T1000 (cell line): ENCODE measurements at regions not wholly inside any gene's neighbourhood (a gene's known extent, or its start where the extent isn't known, plus 50 kb on each side); places are given as distances from the start of the nearest gene placed in this dataset.

ENCODE experiments used
- DNase-seq: peaks from one replicate; lab custom pipeline; 2025; ENCODE audit warnings: mixed read lengths; lab: John Stamatoyannopoulos, UW

GRCh38 chr3:176794406-176794805 is 402.9 kb downstream of the TBL1XR1 start:
- DNase-seq, result no peak

DNA sequence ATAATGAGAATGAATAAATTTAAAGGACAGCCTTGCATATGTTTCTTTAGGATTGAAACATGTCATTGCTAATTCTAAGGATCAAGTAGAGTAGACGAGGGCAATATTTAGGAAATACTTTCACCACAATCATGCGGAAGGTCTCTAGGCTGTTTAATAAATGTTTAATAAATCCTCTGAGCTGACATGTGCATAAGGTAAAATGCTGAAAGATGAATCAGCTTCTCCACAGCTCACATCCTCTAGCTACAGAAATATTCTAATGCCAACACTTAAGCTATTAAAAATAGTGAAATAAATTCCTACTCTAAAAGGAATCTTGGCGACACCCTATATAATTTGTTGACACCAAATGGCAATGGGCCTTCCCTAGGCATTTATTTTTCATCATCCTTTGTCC is 407.3 kb downstream of the TBL1XR1 start:
- DNase-seq, result no peak

- no peak for DNase-seq
These were observed 408.0 kb downstream of the TBL1XR1 start for GRCh38 chr3:176789281-176789705.

DNA sequence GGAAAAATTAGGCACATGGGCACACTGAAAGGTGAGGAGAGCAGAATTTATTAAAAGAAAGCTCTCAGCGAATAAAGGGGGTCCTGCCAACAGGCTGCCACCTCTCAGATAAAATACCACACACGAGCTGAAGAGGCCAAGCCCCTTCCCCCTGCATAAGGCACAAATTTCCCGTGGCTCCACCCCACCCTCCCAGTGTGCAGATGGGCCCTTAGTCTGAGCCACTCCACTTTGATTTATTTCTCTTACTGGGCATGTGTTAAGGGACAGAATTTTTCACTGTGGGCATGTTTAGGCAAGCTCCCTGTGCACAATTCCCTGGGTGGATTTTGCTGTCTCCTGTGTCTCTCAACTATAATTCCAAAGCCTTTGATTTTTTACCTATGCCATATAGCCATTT is 409.8 kb downstream of the TBL1XR1 start:
- DNase-seq, result no peak

DNA sequence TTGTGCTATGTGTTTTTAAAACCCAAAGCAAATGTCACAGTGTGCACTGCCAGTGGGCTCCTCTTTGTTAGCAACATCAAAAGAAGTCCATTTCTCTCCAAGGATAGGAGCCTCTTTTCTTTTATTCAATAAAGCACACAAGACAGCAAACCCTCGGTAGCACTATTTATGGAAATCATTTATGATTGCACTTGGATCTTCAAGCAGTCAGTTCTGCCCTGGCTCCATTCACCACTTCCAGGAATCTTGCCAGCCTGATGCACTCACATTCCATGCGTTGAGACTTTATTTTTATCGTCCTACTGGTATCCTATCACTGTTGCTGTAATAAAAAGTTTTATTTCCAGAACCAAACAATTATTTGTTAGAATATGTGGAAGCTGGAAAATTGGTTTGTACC is 412.1 kb downstream of the TBL1XR1 start:
- DNase-seq, result no peak

DNA sequence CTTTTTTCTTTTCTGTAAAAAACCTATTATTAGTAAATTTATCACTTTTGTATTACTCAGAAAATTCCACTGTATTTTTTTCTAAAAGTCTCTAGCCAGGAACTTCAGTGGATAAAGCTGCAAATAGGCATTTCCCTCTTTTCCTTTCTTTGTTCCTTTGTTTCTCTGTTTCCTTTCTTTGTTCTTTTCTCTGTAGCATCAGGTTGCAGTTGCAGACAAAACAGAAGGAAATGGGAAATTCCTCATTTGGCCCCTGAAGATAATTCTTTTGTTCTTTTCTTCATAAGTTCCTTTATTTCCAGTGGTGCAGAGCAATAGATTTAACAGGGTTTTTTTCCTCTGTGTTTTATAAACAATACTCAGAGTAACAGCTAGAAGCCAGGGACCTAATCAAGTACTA is 416.5 kb downstream of the TBL1XR1 start:
- DNase-seq, result no peak

GRCh38 chr3:176776622-176777175 is 420.6 kb downstream of the TBL1XR1 start:
- no peak for DNase-seq

GRCh38 chr3:176769547-176770190 is 427.6 kb downstream of the TBL1XR1 start:
- no peak for DNase-seq

DNA sequence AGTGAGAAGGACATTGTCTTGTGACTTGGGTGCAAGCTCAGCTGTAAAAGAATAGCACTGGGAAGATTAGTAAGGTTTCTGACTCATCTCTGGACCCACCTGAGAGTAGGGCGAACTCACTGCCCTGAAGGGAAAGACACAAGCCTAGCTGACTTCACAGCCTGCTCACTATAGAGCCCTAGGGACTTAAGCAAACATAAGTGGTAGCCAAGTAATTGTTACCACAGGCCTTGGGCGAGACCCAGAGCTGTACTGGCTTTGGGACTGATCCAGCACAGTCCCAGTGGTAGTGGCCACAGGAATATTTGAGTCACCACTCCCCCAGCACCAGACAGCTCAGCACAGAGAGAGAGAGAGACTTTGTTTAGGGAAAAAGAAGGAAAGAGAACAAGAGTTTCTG is 429.9 kb downstream of the TBL1XR1 start:
- peak; percentile 91 for DNase-seq

GRCh38 chr3:176766862-176767261 is 430.4 kb downstream of the TBL1XR1 start:
- no peak for DNase-seq

GRCh38 chr3:176765382-176765900 is 431.8 kb downstream of the TBL1XR1 start:
- no peak for DNase-seq

GRCh38 chr3:176759815-176760506 is 437.3 kb downstream of the TBL1XR1 start:
- no peak for DNase-seq

GRCh38 chr3:176757429-176757828 is 439.9 kb downstream of the TBL1XR1 start:
- no peak for DNase-seq

DNA sequence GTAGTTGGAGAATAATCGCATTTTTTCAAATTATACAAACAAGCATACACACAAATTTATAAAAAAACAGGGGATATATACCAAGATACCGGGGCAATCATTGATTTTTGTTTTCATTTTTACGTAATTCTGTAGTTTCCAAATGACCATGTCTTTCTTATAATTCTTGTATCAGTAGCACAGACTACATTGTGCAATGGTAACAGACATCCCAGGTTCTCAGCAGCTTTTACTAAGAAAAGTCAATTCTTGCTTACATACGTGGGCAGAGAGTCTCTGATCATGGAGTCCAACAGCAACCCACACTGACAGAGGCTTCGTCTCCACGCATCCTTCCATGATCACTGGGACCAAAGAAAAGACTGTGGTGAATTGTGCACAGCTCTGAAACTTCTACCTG is 441.3 kb downstream of the TBL1XR1 start:
- no peak for DNase-seq

- no peak for DNase-seq
These were observed 441.7 kb downstream of the TBL1XR1 start for GRCh38 chr3:176755552-176755951.

- DNase-seq, result no peak
These were observed 455.6 kb downstream of the TBL1XR1 start for GRCh38 chr3:176741664-176742047.

GRCh38 chr3:176740906-176741663 is 456.2 kb downstream of the TBL1XR1 start:
- DNase-seq, result no peak

DNA sequence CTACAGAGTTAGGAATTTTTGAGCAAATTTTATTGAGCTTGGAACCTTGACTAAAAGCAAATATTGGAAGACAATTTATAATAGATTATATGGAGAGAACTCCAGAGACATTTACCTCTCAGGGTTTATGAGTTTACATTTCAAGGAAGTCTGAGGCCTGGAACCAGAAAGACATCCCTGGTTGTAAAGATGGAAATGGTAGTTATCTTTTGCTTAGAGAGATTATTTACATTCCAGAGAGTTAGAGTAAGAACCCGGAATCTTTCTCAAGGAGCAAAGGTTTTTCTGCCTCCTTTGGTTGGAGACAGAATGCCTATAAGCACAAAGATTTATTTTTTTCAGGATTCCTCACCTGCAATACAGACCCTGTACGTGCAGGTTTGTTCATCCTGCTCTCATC is 458.1 kb downstream of the TBL1XR1 start:
- DNase-seq, result no peak

GRCh38 chr3:176737480-176738110 is 459.7 kb downstream of the TBL1XR1 start:
- DNase-seq, result no peak

- no peak for DNase-seq
These were observed 463.1 kb downstream of the TBL1XR1 start for GRCh38 chr3:176734146-176734545.

- DNase-seq, result no peak
These were observed 472.9 kb downstream of the TBL1XR1 start for GRCh38 chr3:176724394-176724759.

GRCh38 chr3:176723758-176724393 is 473.4 kb downstream of the TBL1XR1 start:
- DNase-seq, result no peak
